NCI-H187 treated with DMSO at 0.1 percent for 48 hours (cell line): ENCODE measurements at regions not wholly inside any gene's neighbourhood (a gene's known extent, or its start where the extent isn't known, plus 50 kb on each side); places are given as distances from the start of the nearest gene placed in this dataset.
"Not testable (repeated sequence)": the region's sequence is repeated elsewhere in the genome, so short reads cannot be mapped to it uniquely, and the experiment has no call there.

Source experiments
- DNase-seq: peaks from one replicate; lab custom pipeline; 2025; lab: John Stamatoyannopoulos, UW

DNA sequence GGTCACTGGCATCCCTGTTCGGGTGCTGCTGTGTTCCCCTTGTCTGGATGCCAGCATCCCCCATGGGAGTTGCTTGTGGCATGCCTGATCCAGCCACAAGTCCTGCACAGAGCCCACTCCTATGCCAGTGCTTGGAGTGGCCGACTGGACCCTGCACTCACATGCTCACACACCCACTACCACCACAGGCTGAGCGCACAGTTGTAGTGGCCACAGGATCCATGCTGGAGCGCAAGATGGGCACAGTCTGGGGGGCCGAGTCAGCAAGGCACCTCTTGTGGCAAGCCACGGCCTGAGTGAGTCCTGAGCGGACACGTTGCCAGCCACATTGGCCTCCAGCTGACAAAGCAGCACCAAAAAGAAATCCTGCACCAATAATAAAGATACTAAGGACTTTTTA is 661.6 kb upstream of the TMPRSS15 start:
- no peak for DNase-seq

DNA sequence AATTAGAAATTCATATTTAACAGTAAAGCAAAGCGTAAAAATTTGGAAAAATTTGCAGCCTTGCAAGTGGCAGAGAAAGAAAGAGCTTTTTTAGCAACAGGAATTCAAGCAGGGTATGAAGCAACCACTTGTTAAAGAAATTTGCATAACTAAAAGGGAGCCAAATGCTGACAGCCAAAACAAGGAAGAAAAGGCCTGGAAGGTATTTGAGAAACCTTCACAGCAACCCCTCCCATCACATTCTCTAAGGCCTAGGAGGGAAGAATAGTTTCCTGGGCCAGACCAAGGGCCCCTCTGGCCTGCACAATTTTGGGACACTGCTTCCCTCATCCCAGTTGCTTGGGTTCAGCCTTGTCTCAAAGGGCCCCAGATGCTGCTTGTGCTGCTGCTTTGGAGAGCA is 672.4 kb upstream of the TMPRSS15 start:
- no peak for DNase-seq

DNA sequence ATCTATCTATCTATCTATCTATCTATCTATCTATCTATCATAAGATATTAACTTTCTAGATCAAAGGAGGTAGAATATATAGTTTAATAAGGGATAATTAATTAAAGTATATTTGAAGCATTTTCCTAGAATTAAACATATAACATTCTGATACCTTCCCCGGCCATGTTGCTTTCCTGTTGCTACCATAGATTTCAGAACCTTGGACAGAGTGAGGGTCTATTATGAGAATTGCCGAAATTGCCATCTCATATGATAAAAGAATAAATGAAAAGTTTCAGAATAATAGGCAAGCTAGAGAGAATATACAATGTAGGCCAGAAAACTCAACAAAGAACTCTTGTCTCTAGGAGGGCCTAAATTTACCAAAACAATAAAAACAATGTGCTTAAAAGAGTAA is 706.1 kb upstream of the TMPRSS15 start:
- DNase-seq = no peak

DNA sequence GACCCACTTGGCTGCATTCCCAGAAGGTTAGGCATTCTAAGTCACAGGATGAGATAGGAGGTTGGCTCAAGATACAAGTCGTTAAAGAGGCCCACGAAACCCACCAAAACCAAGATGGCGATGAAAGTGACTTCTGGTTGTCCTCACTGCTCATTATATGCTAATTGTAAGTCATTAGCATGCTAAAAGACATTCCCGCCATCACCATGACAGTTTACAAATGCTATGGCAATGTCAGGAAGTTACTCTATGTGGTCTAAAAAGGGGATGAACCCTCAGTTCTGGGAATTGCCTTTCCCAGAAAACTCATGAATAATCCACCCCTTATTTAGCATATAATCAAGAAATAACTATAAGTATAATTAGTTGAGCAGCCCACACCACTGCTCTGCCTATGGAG is 715.7 kb upstream of the TMPRSS15 start:
- DNase-seq = not testable (repeated sequence)

DNA sequence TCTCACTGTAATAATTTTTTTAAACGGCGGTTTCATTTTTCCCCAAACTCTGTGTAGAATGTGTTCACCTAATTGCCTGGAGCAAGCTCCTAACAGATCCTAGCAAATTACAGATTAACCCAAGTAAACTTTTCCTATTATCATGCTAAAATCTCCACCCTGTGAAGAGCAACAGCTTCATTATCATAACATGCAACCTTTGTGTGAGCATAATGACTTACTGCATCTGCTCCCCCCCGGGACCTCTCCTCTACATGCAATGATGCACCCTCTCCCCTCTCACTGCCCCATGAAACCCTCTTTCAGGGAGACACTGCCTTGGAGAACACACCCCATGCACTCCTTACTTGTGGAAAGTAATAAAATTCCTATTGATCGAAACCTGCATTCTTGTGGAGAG is 717.0 kb upstream of the TMPRSS15 start:
- no peak for DNase-seq

DNA sequence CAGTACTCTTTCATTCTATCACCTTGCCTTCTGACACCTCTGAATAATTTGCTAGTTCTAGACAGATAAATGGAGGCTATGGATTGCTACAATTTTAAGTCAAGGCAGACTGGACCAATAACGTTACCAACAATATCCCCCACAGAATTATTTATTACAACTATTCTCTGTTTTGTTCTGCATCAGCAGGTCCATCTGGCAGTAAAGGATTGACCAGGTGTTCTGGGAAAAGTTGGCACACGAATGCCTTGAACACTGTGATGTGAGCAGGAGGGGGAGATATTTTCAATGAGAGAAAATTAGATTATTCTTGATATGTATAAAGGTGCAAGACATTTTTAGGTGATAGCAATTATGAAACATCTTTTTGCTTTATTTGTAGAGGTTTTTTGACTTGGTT is 718.8 kb upstream of the TMPRSS15 start:
- DNase-seq = no peak

DNA sequence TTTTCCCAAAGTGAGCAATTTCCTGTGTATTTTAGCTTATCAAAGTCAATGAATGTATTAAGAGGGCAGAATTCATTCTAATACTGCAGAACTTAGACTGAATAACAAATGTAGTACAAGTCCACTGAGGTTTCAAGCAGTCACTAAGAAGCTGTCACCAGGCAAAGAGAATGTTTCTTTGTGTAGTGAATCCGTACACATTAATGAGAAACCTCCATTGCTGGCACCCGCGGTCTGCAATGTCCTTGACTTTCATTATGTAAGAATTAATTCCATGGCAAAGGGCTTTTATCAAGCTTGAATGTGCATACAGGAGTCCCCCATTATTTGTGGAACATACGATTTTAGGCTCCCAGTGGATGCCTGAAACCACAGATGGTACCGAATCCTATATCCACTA is 719.5 kb upstream of the TMPRSS15 start:
- no peak for DNase-seq

DNA sequence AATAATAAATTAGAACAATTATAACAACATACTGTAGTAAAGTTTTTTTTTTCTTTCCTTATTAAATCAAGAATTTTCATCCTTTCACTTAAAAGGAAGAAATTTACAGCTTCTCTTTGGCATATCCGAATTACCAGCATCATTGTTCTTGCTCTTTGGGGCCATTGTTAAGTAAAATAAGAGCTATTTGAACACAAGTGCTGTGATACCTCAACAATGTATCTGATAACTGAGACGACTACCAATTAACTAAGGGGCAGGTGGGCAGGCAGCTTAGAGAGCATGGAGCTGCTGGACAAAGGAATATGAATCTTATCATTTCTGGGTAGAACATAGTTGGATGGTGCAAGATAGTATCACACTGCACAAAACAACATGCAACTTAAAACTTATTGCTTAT is 719.9 kb upstream of the TMPRSS15 start:
- DNase-seq = no peak

DNA sequence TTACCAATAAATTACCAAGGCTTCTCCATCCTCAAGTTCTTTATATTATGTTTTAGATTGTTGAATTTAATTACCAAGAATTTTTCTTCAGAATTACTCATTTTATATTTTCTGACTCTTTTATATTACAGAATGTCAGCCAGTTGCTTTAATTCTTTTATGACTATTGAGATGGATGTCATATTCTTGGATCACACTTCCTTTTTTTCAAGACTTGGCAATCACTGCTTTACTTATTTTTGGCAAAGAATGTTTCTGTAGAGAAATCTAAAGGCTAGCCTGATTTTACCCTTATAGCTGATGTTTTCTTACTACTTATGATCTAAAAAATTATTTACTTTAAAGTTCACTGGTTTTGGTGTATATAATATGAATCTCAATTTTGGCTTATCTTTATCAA is 721.1 kb upstream of the TMPRSS15 start:
- DNase-seq = no peak

DNA sequence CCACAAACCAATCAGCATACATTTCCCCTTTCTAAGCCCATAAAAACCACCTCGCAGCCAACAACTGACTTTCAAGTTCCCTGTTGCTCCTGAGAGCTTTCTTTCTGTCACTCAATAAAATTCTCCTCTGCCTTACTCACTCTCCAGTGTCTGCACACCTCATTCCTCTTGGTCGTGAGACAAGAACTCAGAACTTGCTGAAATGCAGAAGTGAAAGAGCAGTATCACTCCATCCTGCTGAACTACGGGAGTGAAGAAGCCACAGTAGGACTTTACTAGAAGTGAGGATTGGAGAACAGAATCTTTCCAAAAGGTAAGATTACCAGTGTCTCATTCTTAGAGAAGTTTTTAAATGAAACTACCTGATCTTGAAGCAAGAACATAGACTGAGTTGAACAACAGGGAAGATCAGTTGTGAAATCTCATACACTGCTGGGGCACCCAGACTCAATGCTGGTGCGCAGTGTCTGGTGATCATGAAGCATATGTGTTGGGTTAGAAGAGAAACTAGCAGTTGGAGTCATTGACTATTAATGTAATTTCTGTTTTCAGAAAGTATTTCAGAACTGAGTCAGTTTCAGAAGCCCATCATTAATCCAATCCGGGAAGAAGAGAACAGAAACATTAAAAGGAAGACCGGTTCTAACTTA is 726.9 kb upstream of the TMPRSS15 start:
- no peak for DNase-seq

DNA sequence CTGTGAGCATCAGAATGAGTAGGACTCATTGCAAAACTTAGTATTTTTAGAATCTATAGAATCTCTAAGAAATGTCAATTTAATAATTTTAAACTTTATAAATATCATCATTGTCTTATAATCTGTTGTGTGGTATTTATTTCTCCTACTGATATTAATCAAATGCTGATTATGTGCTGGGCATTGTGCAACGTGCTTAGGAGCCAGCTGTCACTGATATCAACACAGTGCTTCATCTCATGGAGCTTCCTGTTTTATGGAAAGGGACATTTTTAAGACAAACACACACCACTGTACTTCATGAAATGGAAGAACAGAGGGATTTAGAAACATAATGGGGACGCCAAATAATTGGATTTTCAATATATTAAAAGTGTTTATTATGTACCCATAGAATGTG is 737.9 kb upstream of the TMPRSS15 start:
- DNase-seq = no peak

DNA sequence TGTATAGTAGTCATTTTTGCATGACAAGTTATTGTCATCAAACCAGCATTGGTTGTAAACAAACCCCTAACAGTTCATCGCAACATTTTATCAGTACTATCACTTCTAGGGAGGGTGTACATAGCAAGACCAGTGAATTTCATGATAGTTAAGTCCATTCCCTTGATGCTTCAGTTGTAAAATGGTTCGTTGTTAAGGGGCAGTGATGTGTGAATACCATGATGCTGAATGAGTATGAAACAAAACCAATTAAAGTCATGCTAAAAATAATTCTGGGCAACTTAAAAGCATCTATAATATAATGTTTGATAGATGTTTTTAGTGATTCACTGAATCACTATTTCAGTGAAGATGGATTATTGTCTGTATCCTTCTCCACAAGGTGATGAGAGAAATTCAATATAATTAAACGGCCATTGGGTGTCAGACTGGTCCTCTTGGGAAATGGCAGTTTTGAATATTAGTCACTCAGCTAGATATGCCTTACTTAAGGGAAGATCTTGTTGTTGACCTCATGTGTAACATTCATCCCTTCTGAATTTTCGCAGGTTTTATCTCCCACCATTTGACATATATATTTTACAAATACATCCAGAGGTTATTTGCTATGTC is 742.2 kb upstream of the TMPRSS15 start:
- no peak for DNase-seq

DNA sequence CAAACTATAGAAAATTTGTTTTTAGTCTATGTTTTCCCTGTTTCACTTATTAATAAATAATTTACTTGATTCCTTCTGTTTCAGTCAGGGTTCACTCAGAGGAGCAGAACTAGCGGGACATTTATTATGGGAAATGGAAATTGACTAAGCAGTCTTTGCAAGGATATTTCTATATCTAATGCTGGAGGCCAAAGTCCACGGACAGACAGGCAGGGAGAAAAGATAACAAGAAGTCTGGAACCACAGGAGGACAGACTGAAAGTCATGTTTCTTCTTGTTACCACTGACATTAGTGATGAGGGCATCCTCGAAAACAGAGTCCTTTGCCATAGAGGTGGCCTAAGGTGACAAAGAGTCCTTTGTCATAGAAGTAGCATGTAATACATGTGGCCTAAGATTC is 744.5 kb upstream of the TMPRSS15 start:
- no peak for DNase-seq

DNA sequence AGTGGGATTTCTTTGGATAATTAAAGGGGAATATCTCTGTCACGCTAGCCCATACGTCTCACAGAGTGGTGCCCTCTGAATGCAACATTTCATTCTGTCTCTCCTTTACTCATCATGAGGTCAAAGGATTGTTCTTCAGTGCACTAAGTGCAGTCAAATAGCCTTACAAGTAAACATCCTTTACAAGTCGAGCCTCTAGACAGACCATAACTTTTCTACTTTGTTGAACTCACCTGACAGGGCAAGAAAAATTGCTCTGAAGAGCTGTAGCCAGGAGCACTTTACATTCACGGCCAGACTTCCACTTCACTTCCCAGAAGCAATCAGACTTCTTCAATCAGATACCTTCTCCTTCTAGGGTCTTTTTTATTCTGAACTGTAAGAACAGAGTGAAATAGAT is 768.0 kb upstream of the TMPRSS15 start:
- DNase-seq = no peak

DNA sequence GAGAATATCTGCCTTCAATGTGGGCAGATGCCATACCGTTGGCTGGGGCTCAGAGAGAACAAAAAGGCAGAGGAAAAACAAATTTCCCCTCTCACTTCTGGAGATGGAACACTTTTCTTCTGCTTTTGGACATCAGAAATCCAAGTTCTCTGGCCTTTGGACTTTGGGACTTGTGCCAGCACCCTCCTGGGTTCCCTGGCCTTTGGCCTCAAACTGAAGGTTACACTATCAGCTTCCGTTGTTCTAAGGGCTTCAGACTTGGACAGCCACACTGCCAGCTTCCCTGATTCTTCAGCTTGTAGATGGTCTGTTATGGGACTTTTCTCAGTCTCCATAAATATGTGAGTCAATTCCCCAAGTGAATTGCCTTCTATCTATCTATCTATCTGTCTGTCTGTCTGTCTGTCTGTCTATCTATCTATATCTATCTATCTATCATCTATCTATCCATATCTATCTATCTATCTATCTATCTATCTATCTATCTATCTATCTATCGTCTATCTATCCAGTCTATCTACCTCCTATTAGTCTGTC is 778.1 kb upstream of the TMPRSS15 start:
- no peak for DNase-seq

DNA sequence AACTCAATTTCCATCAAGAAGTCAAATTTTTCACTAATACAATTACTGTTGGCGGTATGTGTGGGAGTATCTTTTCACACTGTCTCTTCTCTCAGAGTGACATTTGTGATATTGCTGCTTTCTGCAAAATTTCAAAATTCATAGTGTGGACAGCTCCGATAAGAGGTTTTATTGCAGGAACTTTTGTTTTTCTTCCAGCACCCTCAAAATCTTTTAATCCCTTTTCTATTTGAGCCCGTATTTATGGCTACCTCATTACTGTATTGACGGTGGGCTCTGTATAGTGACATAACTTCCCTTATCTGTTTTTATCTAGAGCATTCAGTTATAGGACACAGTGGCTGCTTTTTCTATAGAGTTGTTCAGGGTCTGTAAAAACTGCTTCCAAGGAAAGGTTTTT is 794.4 kb upstream of the TMPRSS15 start:
- DNase-seq = no peak

DNA sequence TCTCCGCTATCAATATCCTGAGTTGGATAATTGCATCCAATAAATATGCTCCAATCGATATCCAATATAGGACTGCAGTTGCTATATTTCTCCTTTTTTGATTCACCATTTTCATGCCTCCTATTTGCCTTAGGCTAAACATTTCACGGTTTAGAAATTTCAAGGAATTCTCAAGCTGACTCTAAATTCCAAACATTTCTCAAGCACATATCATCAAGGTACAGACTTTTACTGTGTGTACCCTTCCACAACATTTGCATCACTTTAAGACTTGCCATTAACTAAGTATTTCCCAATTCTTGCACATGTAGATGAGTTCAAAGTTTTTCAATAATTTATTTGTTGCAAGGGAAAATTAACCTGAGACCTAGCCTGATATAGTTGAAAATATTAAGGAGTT is 795.2 kb upstream of the TMPRSS15 start:
- DNase-seq = no peak

DNA sequence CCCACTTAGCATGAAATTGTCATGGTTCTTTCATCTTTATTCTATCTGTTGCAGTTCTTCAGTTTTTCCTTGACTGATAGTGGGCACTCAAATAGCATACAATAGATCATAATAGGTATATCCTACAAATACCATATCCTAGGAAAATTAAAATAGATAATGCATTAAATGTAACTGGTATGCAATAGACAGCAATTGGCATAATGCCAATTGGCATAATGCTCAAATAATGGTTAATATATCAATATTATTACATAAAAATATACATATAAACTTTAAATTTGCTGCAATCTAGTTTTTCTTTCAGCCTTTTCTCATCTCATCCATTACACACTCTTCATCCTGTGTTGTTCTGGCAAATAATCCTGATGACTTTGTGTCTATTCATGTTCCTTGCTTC is 814.6 kb upstream of the TMPRSS15 start:
- DNase-seq = no peak

DNA sequence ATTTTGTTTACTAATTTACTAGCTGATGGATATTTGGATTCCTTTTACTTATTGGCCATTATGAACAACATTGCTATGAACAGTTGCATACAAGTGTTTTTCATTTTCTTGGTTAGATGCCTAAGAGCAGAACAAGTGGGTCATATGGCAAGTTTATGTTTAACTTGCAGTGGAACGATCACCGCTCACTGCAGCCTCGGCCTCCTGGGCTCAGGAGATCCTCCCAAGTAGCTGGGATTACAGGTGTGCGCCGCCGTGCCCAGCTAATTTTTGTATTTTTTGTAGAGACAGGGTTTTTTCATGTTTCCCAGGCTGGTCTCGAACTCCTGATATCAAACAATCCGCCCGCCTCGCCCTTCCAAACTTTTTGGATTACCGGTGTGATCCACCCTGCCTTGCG is 820.5 kb upstream of the TMPRSS15 start:
- no peak for DNase-seq

DNA sequence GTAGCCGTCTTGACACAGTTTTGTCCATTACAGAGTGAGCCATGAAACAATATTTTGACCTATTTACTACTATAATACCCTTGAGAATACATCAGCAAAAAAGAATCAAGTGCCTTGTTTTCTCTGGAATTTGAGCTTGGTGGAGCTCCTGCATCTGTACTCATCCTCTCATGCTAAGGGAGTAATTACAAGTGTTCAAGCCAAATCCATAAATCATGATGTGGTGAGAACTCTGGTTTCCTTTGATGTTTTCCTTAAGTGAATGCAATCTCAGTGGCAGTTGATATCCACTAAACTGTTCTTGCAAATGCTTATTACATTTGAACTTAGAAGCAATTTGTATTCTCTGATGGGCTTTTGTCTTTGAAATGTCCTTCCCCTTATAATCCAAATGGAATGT is 824.6 kb upstream of the TMPRSS15 start:
- DNase-seq = no peak

DNA sequence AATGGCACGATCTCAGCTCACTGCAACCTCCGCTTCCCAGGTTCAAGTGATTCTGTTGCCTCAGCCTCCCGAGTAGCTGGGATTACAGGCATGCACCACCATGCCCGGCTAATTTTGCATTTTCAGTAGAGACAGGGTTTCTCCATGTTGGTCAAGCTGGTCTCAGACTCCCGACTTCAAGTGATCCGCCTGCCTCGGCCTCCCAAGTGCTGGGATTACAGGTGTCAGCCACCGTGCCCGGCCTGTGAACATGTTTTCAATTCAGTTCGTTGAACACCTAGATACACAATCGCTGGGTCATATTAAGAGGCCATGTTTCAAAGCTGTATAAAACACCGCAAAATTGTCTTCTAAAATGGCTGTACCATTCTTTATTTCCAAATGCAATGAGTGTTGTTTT is 830.3 kb upstream of the TMPRSS15 start:
- DNase-seq = not testable (repeated sequence)

DNA sequence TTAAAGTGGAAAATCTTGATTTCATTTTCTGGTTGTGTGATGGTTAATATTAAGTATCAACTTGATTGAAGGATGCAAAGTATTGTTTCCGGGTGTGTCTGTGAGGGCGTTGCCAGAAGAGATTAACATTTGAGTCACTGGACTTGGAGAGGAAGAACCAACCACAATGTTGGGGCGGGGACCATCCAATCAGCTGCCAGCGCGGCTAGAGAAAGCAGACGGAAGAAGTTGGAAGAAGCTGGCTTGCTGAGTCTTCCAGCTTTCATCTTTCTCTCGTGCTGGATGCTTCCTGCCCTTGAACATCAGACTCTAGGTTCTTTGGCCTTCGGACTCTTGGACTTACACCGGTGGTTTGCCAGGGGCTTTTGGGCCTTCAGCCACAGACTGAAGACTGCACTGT is 832.6 kb upstream of the TMPRSS15 start:
- no peak for DNase-seq

DNA sequence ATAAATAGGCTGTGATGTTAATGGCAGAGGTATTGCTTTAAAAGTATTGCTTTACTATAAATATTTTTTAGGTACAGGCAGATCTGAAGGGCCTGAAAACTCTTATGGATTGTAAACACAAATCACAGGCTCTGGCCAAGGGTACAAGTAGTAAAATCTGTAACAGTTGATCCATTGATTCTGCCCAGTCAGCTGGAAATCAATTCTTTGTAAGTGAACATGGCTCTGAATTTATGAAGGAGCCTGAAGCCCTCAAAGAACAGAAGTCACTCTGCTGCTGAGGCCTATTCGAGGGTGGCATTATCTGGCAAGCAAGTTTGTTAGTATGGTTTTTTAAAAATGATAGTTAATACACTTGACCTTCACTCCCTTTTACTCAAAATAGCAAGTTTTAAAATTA is 834.0 kb upstream of the TMPRSS15 start:
- no peak for DNase-seq

DNA sequence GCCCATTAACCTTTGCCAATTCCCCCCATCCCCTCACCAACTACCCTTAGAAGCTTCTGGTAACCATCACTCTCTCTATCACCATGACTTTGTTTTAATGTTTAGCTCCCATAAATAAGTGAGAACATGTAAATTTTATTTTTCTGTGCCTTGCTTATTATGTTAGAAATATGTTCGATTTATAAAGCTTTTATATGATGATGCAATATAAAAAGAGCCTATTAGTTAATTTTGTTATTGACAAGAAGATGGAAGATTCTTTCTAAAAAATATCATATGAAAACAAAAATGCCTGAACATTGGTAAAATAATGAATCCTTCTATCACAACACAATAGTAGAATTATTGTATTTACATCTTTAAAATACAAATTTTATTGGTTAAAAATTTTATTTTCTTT is 836.1 kb upstream of the TMPRSS15 start:
- DNase-seq = no peak
